Left hindlimb (tissue), 1 donor: ENCODE measurements at regions not wholly inside any gene's neighbourhood (a gene's known extent, or its start where the extent isn't known, plus 50 kb on each side); places are given as distances from the start of the nearest gene placed in this dataset.

ENCODE experiments used
- DNase-seq: peaks from one replicate; pipeline ENCODE4 v3.0.0-alpha.2; 2018

DNA sequence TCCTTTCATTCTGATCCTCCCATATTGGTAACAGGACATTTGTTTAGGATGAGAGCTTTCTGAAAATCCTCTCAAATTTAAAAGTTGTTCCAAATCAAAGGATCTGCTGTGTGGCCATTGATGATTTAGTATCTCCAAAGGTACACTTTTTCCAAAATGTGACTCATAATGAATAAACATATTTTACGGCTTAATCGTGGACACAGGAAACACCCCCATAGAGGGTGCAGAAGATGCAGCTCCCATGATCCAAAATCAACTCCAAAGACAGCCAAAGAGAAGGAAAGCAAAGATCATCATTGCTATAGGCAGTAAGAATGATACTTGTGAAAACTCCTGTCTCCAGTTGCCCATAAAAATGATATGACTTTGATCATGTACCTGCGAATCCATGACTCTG is 239.7 kb downstream of the PIK3R1 start:
- no peak for DNase-seq

DNA sequence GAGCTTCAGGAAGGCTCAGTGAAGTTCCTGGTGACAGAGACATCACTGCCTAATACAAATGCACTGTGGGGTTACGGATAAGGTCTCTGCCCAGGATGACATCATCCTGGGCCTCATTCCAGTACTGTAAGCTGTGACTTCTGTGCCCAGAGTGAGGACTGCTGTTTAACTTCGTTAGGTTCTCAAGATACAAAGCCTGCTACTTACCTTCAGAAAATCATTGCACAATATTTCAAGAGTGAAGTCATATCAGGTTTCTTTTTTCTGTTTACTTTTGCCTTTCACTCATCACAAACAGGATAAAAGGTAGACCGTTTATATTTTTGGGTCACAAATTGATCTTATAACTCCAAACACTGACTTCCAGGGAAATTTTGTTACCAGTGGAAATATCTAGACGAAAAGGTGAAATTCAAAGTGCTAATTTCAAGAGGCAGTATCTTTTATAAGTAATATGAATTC is 241.2 kb downstream of the PIK3R1 start:
- no peak for DNase-seq

DNA sequence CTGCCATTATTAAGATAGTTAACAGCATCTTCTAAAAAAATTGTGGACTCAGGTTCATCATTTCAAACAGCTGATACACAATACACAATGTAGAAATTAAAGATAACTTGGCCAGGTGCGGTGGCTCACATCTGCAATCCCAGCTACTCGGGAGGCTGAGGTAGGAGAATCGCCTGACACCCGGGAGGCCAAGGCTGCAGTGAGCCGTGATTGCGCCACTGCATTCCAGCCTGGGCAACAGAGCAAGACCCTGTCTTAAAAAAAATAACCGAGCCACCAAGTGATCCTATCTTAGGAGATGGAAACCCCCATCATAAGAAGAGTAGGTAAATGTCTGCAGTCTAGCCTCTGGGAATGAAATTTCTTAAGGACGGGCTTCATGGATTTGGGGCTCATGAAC is 241.7 kb downstream of the PIK3R1 start:
- no peak for DNase-seq

DNA sequence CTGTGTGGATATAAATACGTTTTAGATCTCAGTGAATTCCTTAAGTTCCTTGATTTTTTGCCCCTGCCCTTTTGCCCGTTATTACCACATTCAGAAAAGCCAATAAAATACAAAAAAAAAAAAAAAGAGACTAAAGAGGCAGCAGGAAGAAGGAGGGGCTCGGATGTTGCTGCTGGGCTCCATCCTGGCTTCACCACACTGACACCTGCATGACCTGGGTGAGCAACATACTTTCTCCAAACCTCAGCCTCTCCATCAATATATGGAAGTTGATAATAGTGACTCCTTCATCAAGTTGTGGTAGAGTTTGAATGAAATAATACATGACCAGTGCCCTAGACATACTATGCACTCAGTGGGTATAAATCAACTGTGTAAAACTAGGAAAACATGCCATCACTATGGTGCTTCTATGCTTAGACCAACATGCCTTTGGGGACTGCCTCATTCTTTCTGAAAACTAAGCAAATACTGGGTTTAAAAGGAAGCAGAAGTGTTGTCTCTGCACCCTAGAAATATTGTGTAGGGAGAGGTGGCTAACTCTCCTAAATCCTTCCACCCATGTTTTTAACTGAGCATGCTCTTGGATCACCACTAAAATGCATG is 243.0 kb downstream of the PIK3R1 start:
- no peak for DNase-seq

DNA sequence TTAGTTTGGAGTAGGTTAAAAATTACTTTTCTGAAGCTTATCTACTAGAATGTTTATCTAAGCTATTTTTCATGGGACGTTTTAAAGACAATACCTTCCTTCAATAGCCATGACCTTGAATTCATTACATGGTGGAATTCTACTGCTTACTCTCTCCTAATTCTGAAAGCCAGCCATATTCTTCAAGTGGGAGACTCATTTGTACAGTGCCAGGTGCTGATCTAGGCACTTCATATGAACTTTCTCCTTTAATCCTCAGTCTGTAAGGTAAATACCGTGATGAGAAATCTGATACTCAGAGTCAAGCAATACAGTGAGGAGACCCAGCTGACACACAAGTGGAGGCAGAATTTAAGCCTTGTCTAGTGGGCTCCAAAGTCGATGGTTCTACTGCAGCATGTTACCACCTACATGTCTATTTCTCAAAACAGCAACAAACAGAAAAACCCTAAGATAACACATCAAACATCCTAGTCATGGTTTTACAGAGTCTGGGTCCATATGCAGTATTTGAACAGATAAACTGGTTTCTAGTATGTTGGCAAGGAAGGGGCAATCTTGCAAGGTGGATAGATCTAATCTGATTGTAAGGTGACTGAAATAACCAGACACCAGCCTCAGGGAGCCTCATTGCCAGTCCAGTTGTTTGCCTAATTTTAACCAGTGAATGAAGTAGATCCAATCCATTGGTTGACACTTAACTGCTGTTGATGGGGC is 243.7 kb downstream of the PIK3R1 start:
- DNase-seq: no peak

DNA sequence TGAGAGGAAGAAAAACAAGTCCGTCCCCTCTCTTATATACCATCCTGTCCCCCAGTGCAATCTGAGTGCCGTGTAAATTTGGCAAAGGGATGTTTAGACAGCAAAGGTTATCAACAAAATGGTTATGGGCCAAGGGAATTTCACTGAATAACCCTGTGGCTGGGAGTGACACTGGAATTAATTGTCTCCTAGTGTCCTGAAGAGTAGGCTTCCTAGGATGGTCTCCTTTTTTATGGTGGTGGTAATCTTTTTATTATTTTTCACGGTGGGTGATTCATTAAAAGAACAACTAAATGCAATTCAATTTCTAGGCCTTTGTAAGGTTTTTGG is 244.2 kb downstream of the PIK3R1 start:
- DNase-seq: no peak

DNA sequence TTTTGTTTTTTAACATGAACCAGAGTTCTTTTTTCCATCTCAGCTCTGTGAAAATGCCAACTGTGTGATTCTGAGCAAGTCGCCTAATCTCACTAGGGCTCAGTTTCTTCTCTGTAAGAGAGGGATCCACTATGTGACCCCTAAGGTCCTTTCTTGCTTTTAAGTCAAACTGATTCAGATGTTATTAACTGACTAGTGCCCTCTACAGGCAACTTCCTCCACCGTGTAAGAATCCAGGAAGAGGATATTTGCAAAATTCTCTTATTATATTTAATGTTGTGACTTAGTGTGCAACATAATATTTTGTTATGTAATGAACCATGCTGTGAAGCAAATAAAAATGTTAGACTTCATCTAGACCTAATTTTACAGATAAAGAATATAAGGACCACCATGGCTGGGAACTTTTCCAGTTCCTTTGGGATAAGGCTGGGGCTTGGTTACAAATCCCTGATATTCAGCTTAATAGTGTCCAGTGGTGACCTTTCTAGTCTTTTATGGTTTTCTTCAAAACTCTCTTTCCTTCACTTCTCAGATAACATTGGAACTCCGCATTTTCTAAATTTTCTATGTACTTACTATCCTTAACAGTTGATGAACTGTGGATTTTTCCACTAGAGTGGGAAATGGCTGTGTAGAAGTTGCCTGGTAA is 244.7 kb downstream of the PIK3R1 start:
- no peak for DNase-seq

DNA sequence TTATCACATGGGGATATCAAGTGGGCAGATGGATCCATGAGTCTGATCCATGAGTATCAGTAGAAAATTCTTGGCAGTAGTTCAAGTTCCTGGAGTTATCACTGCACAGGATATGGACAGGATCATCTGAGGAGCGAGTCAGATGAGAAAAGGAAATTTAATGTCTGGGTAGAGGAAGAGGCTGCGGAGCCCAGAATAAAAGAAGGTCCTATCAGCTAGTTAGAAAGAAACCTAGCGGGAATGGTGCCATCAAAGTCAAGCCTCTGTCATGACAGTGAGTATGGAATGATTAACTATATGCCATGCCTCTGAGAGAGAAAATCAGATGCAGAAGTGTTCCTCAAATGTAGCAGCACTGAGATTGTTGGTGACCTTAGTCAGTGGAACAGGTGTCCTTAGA is 248.1 kb downstream of the PIK3R1 start:
- no peak for DNase-seq

DNA sequence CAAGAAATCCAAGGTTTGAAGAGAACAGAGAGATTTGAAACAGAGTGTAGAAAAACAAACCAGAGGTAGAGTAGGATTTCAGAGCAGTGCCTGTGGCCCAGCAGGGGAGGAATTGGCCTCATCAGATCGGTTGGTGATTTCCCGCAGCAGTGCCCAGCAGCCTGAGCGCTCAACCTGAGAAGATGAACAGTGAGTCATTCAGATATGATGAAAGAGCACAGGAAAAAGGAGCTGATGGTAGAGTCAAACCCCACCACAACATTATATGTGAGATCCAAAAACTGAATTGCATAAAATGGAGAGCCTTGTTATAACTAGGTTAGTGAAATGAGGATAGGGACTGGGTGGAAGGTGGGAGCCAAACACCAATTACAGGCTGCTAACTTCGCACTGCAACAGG is 248.9 kb downstream of the PIK3R1 start:
- DNase-seq: no peak

DNA sequence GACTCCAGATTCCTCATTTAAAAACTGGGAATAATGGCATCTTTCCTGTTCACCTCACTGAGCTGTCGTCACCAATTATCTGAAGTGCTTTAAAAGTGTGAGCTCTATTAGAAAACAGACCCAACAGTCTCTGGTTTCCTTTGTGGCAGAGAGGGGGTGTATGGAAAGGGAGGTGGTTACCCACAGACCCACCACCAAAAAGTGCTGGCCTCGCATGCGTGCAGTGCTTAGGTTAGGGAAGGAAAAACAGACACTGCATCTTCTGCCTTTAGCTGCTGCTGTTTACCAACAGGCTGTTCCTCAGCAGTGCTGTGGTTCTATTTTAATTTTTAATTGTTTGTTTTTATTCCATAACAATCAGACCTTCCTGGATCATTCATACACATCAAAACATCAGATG is 249.6 kb downstream of the PIK3R1 start:
- DNase-seq: no peak

DNA sequence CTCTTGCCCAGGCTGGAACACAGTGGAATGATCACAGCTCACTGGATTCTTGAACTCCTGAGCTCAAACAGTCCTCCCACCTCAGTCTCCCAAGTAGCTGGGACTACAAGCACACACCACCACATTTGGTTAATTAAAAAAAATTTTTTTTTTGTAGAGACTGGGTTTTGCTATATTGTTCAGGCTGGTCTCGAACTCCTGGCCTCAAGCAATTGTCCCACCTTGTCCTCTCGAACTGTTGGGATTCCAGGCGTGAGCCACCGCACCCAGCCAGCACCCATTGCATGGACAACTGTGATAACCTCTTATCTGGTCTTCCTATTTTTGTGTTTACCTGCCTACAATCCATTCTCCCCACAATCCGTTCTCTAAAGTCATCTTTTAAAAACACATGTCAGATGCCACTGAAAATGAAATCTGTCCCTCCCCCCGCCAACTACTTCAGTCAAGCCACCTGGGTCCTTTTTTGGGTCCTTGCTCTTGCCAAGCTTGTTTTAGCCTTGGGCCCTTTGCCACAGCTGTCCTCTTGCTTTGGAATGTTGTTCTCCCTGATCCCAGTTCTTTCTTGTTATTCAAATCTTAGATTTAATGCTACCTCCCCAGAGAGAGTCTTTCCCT is 250.5 kb downstream of the PIK3R1 start:
- DNase-seq: no peak

DNA sequence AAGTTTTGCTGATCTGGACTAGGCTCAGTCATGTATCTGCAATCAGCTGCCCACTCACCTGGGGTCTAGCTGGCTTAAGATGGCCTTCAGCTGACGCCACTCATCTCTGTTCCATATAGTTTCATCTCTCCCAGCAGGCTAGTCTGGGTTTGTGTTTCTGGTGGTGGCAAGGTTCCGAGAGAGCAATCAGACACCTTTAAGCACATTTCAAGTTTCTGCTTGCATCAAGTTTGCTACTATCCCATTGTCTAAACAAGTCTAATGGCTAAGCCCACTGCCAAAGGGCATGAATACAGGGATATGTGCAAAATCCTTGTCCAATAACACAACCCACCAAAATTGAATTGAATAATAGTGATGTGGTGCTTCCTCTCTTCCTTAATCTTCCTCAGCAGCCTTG is 251.7 kb downstream of the PIK3R1 start:
- no peak for DNase-seq

DNA sequence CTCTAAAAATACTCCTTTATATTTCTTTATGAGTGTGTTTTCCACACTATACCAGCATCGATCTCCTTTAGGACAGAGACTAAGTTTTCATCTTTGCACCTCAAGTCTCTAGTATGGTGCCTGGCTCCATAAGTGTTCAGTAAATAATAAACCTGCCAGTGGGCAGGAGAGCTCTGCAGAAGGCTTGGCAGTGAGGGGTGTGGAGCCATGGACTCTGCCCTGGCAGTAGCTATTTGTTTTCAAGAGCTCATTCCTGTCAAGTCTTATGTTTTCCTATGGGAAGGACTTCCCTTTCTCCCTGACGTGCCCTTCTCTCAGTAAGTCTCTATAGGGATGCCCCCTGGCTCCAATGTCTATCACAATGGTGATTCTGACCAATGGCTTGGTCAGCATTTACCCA is 252.2 kb downstream of the PIK3R1 start:
- DNase-seq: no peak

DNA sequence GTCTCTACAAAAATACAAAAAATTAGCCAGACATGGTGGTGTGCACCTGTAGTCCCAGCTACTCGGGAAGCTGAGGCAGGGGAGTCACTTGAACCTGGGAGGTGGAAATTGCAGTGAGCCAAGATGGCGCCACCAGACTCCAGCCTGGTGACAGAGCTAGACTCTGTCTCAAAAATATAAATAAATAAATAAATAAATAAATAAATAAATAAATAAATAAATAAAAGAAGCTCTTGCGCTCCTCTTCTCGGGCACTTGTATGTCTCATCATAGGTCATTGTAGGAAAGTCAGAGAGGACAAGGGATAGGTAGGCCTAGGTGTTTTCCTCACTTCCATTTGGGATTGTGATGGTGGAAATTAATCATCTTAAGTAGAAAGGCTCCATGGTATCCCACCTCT is 252.8 kb downstream of the PIK3R1 start:
- DNase-seq: no peak

DNA sequence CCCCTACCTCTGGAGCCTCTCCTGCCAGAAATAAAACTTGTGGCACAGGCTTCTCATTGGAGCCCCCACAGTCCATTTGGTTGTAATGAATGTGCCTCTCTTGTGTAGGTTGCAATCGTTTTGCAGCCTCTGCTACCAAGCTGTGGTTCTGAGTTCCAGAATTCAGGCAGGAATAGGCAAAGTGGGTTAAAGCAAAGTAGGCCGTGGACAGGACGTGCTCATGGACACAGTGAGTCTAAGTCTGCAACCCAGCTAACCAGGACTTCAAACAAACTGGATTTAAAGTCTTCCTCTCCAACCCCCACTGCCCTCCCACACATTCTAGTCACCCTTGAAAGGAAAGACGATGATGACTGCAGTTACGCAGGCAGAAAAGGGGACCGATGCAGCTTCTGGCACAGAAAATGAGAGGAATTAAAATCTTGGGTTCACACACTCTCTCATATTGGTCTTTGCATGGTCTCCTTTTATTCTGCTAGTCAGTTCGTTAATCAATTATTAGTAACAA is 260.0 kb downstream of the PIK3R1 start:
- no peak for DNase-seq

DNA sequence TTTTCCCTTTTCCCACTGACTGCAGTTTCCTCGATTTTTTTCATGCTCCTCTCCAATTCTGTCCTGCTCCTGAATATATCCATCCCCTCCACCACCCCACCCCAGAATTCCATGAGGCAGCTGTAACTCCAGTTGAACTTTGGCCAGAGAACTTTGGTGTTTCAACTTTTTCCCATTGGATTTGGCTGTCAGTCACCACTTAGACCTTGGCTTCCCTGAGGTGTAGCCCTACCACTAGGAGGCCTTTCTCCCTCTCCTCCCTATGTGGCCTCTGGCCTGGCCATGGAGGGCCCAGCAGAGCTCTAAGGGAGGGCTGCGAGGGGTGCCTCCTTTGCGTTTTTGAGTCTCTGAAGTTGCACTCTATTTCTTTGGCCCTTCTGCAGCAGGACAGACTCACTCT is 261.3 kb downstream of the PIK3R1 start:
- DNase-seq: no peak

DNA sequence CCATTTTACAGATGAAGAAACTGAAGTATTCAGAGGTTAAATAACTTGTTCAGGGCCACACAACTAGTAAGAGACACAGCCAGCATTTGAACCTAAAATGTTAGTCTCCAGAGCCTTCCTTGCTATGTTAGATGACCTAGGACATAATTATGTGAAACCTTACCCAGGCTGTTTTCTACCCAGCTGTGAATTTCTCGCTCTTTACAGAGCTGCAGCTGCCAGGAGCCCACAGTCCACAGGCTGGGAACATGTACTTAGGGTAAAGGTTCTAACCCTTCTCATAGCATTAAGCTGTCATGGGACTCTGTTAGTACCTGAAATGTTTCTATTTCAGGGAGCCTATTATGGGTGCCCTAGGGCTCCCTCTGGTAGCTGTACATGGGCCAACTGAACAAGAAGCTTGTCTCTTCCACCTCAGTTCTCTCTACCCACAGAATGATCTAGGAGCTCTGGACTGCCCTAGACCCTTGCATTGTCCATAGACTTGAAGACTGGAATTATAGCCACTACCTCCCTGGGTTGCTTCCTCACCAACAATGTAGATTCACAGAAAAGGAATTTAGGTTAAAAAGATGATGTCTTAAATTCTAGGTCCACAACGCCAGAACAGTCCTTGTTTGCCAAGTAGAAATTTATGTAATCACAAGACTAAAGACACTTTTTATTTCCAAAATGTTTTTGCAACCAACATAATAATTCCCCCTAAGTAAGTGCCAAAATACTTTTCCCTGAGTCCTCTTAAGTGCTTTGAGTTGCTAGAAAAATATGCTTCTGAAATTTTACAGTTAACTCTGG is 262.9 kb downstream of the PIK3R1 start:
- DNase-seq: no peak

DNA sequence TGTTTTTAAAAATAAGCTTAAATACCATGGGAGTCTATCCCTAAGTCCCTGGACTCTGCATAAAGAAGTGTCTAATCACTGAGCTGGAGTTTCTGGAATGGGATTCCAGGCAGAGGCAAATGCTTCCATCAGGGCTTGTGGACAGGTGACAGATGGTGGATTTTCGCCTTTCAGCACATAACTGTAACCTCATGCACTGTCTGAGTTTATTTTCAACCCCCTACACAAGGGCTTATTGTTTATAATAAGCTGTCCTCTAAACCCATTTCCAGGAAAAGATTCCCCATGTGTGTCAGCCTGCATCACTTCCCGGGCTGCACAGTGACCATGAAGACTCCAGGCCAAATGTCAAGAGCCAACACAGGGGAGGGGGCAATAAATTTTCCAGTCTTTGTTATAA is 264.0 kb downstream of the PIK3R1 start:
- DNase-seq: peak; percentile 37

DNA sequence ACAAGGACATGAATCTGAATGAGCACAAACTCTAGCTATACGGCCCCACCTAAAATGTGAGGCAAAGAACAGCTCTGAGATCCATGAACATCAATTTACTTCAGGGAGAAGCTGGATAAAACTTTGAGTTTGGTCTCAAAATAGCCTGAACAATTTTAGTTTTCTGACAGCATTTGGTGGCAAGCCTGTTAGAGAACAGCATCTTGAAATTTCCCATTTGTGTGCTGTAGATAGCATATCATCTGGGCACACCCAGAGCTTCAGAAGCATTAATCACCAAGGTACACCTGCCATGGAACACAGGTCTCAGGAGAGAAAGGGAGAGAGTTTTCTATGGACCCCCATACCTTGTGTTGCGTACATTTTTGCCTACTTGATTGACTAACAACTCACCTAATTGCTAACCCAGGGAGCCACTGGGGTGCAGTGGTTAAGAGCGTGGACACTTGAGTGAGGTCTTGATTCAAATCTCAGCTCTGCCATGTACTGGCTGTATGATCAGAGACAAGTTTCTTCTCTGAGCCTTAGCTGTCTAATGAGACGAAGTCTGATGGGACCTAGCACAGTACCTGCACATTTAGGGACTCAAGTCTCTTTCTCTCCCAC is 264.9 kb downstream of the PIK3R1 start:
- DNase-seq: no peak

DNA sequence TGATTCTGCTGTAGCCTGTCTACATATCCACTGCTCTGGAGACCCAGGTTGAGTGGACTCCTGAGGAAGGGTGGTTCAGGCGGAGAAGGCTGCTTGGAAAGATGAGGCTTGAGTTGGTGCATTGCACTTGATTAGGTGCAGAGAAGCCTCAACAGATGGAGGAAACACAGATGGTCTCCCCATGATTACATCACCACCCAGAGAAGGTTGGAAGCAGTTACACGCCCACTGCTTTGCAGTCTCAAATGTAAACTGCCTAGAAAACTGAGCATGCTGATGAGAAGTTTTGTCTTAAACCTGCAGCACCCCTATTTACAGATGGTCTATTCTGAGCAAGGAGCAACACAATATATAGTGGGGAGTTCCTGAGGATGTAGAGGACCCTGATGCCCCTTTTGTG is 266.6 kb downstream of the PIK3R1 start:
- DNase-seq: no peak

DNA sequence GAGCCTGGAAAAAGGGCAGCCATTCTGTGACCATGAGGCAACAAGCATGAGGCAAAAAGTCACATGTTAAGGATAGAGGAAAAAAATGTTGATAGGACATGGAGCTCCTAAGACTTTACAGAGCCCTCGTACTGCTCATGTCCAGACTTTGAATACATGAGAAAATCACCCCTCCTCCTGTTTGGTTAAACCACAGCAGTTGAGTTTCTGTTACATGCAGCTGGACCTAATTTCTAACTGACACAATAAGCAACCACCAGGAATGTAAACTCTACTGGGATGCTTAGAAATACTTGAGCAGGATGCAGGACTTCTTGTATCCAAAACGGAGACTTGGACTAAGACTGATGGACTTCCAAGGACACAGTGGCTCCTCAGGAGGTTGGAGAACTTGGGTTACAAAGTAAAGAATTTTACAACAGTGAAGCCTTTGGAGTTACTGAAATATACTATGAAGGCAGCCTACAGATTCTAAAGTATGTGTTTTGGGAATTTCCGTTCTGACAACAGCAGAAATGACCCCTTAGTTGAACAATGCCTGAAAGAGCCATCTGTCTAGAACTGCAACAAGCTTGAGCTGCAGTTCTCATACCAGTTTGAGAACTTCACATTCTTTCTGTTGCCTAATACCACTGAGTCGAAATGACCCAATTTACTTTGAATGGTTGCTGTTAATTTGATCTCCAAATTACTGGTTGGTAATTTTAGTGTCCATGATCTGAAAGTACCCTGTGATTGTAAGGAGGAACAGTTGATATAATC is 268.9 kb downstream of the PIK3R1 start:
- no peak for DNase-seq

DNA sequence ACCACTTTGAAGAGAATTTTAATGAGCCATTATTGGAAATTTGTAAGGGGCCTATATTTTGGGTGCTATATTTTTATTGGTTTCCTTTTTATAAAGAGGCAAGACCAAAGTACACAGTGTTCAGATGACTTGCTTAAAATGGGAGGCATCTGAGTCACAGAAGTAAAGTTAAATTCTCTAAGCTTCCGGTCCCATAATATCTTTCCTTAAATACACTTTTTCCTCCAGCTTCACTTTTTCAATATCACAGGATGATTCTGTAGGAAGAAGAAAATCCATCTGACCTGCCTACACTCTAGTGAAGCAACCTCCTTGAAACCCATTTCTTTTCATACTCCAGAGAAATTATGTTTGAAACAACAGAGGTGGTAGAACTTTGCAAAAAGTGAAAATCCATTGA is 274.0 kb downstream of the PIK3R1 start:
- no peak for DNase-seq
